ENCODE measurements at regions not wholly inside any gene's neighbourhood (a gene's known extent, or its start where the extent isn't known, plus 50 kb on each side); places are given as distances from the start of the nearest gene placed in this dataset.

DNA sequence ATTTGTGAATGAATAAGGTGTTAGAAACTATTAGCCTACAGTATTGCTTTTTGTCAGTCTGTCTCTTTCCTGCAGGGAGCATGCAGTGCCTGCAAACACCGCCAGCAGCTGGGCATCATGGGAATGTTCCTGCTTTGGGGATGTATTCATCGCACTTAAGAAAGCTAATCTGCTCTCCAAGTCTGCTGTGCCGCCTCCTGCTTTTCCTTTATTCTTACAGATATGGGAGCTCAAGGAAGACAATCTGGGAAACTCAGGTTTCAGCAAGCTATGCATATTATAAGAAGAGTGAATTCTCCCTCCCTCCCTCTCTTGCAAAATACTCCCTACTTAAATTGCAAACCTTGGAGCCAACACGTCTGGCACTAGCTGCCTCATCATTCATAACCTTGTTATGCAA lies 479.2 kb upstream of the ACVR2A start:
- ChIA-PET POLR2A (no interaction called here), CTCF (interaction anchor here (1.6 kb wide), 1 partner anchor 8 kb away, joined by 5 read pairs; no protein-coding TSS in a partner anchor)
- TF ChIP-seq CTCF (IDR thresholded peaks at IDR 0.05; ENCODE audit: control extremely low read depth, extremely low read depth, low read depth, missing control alignments) = no peak
- no peak for DNase-seq (ENCODE audit: extremely low spot score)

DNA sequence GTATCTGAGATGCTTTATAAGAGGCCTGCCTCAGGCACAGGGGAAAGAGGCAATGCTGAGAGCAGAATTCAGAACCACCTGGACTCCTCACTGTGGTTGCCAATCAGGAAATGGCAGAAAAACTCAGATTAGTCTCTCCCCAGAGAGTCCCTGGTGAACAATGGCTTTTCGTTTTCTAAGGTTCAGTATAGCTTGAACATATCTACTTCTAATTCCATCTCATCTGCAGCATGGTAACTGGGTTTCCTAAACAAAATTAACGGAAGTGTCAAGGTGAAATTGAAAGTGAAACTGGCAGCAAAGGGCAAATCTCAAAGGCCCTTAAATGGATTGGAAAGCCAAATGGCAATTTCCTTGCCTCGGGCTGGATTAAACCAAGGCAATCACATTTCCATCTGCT lies 480.2 kb upstream of the ACVR2A start:
- DNase-seq (ENCODE audit: extremely low spot score) = no peak
- POLR2A ChIA-PET = no interaction called here
- no peak for TF ChIP-seq CTCF (IDR thresholded peaks at IDR 0.05; ENCODE audit: control extremely low read depth, extremely low read depth, low read depth, missing control alignments)
- CTCF ChIA-PET = interaction anchor here (0.8 to 1.2 kb wide), 4 partner anchors 15 to 53 kb away, joined by 3 read pairs; no protein-coding TSS in a partner anchor

- TF ChIP-seq CTCF (IDR thresholded peaks at IDR 0.05; ENCODE audit: control extremely low read depth, extremely low read depth, low read depth, missing control alignments) = no peak
- CTCF ChIA-PET = interaction anchor here (0.9 to 1.2 kb wide), 2 partner anchors 11 to 31 kb away, joined by 3 to 4 read pairs; no protein-coding TSS in a partner anchor
- no peak for DNase-seq (ENCODE audit: extremely low spot score)
- POLR2A ChIA-PET = no interaction called here
These were observed 481.6 kb upstream of the ACVR2A start for GRCh38 chr2:147363181-147363580.

- no peak for DNase-seq (ENCODE audit: extremely low spot score)
- ChIA-PET POLR2A (no interaction called here), CTCF (interaction anchor here (0.7 to 1.4 kb wide), 4 partner anchors 8 to 311 kb away, joined by 3 to 6 read pairs (median 4); no protein-coding TSS in a partner anchor)
- TF ChIP-seq CTCF (IDR thresholded peaks at IDR 0.05; ENCODE audit: control extremely low read depth, extremely low read depth, low read depth, missing control alignments) = no peak
These were observed 486.5 kb upstream of the ACVR2A start for GRCh38 chr2:147358375-147358774.

DNA sequence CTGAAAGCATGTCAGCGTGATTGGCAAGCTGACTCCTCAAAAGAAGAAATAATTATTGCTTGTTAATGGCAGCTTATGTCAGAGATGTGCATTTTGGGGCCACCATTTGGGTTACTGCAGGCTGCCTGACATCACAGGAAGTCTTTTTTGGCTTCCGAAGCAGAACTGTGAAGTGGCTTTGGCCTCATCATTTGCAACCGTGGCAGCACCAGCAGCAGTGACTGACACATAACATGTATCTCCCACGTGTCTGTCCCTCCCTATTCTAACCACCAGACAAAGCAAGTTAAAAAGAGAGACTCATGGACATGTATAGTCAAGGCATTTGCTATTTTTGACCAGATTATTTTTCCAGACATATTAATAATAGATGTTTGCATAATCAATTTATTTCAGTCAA lies 488.7 kb upstream of the ACVR2A start:
- DNase-seq (ENCODE audit: extremely low spot score) = no peak
- POLR2A ChIA-PET = no interaction called here
- CTCF ChIA-PET = no interaction called here
- no peak for TF ChIP-seq CTCF (IDR thresholded peaks at IDR 0.05; ENCODE audit: control extremely low read depth, extremely low read depth, low read depth, missing control alignments)

- ChIA-PET POLR2A (no interaction called here), CTCF (interaction anchor here (0.7 kb wide), 1 partner anchor 23 kb away, joined by 3 read pairs; no protein-coding TSS in a partner anchor)
- no peak for DNase-seq (ENCODE audit: extremely low spot score)
- no peak for TF ChIP-seq CTCF (IDR thresholded peaks at IDR 0.05; ENCODE audit: control extremely low read depth, extremely low read depth, low read depth, missing control alignments)
These were observed 489.1 kb upstream of the ACVR2A start for GRCh38 chr2:147355706-147356105.

DNA sequence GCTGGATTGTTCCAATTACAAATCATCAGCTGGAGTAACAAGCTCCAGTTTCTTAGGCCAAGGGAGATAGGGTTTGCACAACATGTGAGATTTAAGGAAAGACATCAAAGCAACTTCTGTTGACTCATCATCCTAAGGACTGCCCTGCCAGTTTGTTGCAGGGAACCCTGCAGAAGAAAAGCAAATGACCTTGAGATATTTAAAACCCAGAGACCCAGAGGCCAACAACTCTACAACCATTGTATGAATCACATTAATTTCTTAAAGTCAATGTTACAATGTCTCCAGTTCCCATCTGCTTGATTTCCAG lies 491.8 kb upstream of the ACVR2A start:
- ChIA-PET CTCF (interaction anchor here (1.2 kb wide), 1 partner anchor 21 kb away, joined by 3 read pairs; no protein-coding TSS in a partner anchor), POLR2A (no interaction called here)
- no peak for DNase-seq (ENCODE audit: extremely low spot score)
- TF ChIP-seq CTCF (IDR thresholded peaks at IDR 0.05; ENCODE audit: control extremely low read depth, extremely low read depth, low read depth, missing control alignments) = no peak
